ENCODE measurements at regions not wholly inside any gene's neighbourhood (a gene's known extent, or its start where the extent isn't known, plus 50 kb on each side); places are given as distances from the start of the nearest gene placed in this dataset.

DNA sequence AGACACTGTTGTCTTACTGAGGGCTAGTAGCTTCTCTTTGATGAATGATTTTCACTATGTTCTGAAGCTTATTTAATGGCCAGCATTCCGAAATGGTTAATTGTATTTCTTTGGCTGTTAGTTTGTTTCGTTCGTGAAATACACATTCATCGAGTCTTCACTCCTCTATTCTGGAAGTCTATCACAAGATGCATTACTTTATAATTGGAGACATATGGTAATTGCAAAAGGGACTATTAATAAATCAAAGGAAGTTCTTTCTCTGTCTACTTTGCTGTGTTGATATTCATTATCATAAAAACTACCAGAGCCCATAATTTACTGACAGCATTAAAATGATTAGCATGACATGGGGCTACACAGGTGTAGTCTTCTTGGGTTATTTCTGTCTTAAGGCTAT, 133.8 kb upstream of the IGFBP3 start:
- TF ChIP-seq GATA2 (IDR thresholded peaks at IDR 0.05; ENCODE audit: low read depth, low read length): no peak
- no peak for TF ChIP-seq GATA3 (IDR thresholded peaks at IDR 0.05; ENCODE audit: low read depth, low read length)

All from SH-SY5Y (cell line).